ENCODE measurements at regions not wholly inside any gene's neighbourhood (a gene's known extent, or its start where the extent isn't known, plus 50 kb on each side); places are given as distances from the start of the nearest gene placed in this dataset.

DNA sequence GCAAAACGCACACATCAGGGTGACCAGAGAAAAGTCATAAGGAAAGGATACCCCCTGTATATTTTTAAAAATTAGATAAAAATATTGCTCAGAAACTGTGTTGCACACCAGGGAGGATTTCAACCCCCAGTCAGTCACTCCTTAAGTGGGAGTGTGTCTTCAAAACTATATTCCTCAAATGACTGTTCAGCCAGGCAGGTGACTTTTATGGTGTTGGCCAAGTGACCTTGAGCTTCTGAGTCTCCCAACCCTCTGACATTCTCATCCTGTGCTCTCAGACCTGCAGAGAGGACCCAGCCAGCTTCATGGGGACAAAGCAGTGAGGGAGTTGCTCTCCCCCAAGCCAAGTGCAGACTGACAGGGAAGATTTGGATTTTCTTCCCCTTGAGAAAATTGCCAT, 311.9 kb upstream of the JARID2 start:
- no peak for DNase-seq (ENCODE audit: extremely low read depth in 1 of 2, low read depth in 1 of 2)

DNA sequence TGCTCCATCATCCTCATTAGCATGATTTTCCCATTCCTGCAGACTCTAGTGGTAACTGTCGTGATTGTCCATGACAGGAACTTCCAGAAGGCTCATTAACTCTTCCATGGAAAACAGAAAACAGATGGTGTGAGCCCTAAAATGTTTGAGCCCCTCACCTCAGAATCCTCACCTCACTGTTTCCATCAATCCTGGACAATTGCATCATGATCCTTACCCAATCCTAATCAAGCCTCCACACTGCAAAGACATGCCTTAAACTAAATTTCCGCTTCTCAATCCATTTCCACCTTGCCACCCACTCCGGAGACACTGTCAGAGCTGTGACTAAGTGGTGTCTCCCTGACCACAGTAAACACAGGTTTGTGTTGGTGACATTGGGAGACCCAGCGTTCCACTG, 311.0 kb upstream of the JARID2 start:
- DNase-seq (ENCODE audit: extremely low read depth in 1 of 2, low read depth in 1 of 2) = no peak

DNA sequence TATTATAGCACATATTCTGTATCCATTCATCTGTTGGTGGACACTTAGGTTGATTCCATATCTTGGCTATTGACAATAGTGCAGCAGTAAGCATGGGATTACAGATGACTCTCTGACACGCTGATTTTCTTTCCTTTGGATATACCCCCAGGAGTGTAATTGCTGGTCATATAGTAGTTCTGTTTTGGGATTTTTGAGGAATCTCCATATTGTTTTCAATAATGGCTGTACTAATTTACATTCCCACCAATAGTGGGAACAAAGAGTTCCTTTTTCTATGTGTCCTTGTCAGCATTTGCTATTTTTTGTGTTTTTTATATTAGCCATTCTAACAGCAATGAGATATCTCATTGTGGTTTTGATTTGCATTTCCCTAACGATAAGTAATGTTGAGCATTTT, 309.0 kb upstream of the JARID2 start:
- DNase-seq (ENCODE audit: extremely low read depth in 1 of 2, low read depth in 1 of 2) = no peak

DNA sequence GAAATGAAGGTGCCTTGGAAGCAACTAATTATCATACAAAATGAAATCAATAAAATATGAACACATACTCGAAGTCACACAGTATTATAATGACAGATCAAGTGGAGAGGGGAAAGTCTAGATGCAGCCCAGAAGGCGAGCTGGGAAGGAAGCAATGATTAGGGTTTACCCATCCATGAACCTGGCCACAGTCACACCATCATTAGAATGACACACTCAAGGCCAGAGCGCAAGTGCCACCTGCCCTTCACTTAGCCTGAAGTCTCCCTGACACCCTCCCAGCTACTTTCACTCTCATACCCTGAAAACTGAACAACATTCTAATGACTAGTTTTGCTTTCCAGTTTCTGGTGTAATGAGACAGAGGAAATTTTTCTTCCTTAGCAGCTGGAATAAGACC, 302.8 kb upstream of the JARID2 start:
- DNase-seq (ENCODE audit: extremely low read depth in 1 of 2, low read depth in 1 of 2) = no peak

DNA sequence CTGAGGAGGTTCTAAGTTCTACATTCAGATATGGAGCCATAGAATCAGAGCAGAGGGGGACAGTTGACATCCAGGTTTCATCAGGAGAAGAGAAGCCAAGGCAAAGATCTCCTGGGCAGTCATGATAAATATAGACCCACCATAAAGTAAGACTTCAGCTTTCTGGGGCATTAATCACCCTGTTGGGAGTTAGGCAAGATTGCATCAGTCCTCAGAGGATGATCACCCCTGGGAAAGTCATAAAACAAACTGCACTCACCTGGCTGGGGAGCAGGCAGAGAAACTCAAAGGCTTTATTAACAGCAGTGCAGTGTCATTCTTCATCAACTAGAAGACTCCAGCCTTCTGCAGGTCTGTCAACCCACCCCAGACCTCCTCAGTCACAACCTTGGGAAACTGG, 301.3 kb upstream of the JARID2 start:
- no peak for DNase-seq (ENCODE audit: extremely low read depth in 1 of 2, low read depth in 1 of 2)

DNA sequence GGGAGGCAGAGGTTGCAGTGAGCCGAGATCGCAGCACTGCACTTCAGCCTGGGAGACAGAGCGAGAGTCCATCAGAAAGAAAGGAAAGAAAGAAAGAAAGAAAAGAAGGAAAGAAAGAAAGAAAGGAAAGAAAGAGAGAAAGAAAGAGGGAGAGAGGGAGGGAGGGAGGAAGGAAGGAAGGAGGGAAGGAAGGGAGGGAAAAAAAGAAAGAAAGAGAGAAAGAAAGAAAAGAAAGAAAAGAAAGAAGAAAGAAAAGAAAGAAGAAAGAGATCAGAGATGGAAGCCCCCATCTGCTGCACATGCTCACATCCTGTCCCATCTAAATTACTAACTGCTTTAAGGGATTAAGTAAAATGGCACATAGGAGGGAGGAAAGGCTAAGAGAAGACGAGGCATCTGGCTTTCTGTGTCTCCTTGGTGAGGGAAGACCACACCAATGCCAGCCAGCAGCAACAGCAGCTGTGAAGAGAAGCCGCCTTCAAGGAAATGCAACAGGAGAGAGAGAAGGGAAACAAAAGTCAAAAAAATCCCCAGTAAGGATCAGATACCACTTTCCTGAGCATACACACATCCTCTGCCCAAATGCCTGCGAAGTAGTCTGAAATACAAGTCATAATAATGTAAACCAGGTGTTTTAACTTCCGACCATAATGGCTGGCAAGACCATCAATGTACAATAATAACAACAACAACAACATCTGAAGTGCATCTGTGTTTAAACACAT, 300.2 kb upstream of the JARID2 start:
- DNase-seq (ENCODE audit: extremely low read depth in 1 of 2, low read depth in 1 of 2) = no peak

DNA sequence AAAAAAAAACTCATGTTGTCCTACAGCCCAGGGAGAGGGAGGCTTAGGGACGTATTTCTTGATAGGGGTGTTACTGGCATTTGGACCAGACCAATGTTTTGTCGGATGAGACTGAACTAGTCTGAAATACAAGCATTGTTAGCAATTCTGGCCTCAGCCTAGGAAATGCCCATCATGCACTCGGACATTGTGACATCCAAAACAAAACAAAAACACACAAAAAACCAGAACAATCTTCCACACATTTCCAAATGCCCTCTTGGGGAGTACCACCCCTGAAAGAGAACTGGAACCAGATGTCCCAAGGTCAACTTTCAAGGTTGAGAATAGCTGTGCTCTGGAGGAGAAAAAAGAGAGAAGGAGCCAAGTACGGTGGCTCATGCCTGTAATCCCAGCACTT, 299.1 kb upstream of the JARID2 start:
- DNase-seq (ENCODE audit: extremely low read depth in 1 of 2, low read depth in 1 of 2) = no peak

DNA sequence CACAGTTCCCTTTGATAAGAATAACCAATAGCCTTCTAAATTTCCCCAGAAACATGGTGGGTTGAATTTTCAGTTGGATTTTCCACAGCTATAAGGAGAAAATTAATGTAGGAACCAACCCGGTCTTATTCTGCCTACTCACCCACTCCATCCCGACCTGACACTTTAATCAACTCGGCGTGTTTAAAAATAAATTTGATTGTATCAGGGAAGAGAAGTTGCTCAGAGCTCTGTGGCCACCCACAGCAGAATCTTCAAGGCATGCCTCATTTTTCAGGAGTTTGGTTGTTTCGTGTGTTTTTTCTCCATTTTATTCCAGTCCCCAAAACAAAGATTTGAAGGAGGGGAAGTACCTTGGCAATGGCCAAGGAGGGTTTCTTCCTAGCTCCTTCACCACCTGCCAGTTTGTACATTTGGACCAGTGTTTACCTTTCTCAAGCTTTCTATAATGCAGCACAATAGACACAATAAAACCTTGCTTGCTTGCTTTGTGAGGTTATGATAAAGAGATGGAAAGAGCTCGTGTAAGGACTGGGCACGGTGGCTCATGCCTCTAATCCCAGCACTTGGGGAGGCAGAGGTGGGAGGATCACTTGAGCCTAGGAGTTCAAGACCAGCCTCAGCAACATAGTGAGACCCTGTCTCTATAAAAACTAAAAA, 297.2 kb upstream of the JARID2 start:
- no peak for DNase-seq (ENCODE audit: extremely low read depth in 1 of 2, low read depth in 1 of 2)

DNA sequence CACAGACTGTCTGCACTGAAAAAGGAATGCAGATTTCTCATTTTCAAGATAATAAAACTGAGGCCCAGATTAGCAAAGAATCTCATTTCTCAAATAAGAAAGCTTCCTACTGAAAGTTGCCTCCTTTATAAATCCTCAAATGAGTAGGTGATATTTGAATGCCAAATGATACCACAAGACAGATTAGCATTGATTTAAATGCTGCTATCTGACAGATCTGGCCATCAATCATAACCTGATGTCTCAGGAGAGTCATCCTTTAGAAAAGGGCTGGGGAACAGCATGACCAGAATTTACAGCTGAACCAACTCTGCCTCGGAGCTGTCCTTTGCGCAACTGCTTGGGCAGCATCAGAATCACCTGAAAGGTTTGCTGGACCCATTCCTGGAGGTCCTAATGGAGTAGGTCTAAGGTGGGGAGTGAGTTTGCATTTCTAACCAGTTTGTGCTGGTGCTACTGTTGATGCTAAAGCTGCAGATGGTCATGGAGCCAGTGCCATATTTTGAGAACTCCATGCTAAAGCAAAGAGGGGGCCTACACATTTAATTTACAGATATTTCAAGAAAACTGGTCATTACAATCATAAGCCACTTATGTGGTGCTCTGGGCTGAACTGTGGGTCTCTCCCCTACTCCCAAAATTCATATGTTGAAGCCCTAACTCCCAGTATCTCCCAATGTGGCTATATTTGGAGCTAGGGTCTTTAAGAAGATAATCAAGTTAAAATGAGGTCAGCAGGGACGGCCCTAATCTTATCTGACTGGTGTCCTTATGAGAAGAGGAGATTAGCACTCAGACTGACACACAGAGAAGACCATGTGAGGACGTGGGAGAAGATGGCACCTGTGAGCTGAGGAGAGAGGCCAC, 295.5 kb upstream of the JARID2 start:
- DNase-seq (ENCODE audit: extremely low read depth in 1 of 2, low read depth in 1 of 2) = no peak

DNA sequence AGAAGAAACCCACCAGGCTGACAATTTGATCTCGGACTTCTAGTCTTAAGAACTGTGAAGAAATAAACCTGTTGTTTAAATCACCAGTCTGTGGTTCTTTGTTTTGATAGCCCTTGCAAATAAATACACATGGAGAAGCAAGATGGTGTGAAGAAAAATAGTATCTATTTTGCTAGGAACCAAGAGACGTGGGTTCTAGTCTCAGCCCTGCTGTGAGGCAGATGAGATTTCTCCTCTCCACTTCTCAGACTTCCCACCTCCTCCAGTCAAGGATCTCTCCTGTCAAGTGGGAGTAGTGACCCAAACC, 294.9 kb upstream of the JARID2 start:
- no peak for DNase-seq (ENCODE audit: extremely low read depth in 1 of 2, low read depth in 1 of 2)

DNA sequence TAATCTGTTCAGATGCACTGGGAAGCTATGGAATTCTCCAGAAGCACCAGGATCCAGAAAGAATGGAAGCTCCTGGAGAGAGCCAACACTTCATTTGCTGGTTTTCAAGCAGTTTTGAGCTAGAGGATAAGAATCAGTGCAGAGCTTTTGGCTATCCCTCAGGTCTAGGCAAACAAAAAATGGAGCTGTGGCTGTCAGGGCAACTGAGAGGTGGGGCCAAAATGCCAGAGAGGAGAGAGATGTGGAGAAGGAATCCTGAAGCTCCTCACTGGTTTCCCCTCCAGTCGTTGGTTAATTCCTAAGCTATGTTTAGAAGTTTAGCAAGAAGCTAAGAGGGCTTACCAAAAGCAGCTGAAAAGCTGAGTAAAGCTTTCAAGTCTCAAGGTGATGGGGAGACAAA, 294.2 kb upstream of the JARID2 start:
- DNase-seq (ENCODE audit: extremely low read depth in 1 of 2, low read depth in 1 of 2) = no peak

DNA sequence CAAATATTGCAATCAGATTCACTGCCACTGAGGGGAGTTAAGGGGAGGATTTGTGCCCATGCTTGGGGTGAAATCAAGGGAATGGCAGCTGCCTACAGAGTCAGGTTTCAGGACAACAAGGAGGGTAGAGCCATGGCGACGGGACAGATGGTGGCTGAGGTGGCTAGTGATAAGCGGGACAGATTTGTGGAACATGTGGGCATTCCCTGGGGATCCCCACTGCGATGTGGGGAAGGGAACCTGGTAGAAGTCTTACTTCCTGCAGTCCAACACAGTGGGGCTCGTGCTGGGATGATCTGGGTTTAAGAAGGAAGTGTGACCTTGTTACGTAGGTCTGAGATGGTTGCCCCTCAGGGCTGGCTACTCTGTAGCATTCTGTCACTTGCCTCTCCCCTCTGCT, 292.0 kb upstream of the JARID2 start:
- DNase-seq (ENCODE audit: extremely low read depth in 1 of 2, low read depth in 1 of 2) = no peak

DNA sequence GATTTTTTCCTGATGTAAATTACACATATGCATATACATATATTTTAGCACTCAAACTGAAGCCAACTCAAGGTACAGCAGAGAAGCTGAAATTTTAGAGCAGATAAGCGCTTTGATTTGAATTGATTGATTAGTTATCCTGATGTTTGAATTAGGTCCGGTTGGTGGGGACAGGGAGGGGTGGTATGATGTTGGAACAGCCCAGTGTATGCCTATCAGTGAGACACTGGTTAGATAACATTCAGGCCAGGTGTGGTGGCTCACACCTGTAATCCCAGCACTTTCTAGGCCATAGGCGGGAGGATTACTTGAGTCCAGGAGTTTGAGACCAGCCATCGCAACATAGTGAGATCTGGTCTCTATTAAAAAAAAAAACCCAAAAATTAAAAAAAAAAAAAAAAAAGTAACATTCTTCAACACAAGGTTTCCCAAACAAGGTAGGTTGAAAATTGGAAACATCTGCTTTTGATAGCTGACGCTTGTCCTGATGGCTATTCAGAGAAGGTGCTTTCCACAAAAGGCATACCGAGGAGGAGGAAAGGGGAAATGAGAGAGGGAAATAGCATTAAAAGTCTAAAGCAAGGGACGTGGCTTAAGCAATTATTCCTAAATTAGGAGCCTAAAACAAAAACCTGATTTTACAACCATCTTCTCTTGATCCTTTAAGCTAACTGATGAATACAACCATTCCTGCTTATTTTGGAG, 288.4 kb upstream of the JARID2 start:
- DNase-seq (ENCODE audit: extremely low read depth in 1 of 2, low read depth in 1 of 2) = no peak

DNA sequence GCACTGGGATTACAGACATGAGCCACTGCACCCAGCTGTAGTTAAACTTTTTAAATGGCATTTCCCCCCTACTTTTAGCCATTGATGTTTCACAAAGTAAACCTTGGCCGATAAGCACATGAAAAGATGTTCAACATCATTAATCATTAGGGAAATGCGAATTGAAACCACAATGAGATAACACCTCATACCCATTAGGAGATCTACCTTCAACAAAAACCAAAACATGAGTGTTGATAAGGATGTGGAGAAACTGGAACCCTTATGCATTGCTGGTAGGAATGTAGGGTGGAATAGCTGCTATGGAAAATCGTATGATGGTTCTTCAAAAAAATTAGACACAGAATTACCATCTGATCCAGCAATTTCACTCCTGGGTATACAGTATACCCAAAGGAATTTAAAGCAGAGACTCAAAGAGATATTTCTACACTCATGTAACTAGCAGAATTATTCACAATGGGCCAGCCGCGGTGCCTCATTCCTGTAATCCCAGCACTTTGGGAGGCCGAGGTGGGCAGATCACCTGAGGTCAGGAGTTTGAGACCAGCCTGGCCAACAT, 286.5 kb upstream of the JARID2 start:
- no peak for DNase-seq (ENCODE audit: extremely low read depth in 1 of 2, low read depth in 1 of 2)

DNA sequence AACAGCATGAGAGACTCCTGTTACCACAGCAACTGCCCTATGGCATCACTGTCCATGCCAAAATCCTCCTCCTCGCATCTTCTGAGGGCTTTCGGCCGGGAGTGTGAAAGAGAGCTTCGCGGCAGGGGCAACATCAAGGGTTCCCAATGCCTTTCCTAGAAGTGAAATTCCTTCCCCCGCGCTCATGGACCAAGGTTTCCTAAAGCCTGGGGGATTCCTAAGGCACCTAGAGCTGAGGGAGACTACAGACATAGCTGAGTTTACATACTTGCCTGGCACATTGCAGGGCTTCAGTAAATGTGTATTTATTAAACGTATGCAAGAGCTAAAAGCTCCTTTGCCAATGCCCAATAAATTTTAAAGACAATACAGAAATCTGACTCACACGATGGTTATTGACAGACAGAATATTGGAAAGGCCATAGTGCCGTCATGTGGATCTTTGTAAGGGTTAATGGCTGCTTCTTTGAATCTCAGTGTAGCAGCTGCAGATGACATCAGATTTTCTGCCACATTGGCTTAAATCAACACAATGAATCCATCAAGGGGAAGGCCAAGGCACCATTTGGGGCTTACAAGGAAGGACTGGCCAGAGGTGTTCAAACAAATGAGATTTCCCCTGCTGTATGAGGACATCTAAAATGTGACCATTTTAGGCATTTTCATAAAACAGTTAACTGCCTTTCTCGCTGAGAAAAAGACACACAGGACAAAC, 281.2 kb upstream of the JARID2 start:
- no peak for DNase-seq (ENCODE audit: extremely low read depth in 1 of 2, low read depth in 1 of 2)

DNA sequence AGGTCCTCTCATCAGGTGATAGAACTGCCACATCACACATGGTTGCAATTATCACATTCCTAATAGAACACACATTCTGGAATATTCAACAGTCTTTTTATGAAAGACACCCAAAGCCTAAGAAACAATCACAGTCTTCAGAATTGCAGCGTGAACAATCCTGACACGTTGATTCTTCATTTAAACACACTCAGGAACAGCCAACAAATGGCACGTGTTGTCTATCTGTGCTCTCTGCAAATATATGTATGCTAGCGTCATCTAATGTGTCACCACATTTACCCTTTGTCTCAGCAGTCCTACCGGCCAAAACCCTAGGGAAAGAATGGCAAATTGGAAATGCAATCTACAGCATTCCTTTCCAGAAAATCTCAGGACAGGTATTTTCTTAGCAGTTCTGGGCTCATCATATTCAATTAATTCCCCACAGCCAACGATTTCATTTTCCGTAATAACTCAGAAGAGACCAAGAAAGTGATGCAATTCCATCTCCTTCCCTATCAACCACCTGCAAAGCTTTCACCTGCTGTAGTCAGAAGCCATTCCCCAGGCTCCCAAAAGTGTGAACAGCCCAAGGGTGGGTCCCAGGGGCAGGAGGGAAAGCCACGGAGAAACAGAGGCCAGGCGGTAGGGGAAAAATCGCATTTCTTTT, 280.3 kb upstream of the JARID2 start:
- no peak for DNase-seq (ENCODE audit: extremely low read depth in 1 of 2, low read depth in 1 of 2)

DNA sequence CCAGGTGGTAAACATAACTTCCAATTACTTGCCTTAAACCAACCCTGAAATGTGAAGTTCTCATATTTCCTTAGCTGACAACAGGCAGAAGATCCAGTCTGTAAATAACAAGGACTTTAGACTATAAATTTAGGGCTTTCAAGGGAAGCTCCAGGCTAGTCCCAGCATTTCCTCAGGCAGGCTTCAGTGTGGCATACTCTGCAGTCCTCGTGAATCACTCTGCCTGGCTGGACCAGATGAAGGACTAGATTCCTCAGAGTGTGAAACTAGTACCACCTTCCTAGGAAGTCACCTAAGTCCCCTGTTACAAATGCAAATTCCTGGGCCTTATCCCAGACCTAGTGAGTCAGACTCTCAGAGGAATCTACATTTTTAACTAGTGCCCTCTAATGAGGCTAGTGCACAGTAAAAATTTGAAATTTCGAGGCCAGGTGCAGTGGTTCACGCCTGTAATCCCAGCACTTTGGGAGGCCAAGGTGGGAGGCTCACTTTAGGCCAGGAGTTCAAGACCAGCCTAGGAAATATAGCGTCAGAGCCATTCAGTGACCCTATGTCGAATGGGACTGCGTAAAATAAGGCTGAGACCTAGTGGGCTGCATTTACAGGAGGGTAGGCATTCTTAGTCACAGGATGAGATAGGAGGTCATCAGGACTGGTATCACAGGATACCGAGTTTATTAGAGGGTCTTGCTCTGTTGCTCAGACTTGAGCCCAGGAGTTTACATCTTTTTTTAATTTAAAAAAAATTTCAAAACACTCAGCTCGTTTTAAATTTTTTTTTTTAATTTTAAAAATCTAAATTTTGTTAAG, 279.6 kb upstream of the JARID2 start:
- no peak for DNase-seq (ENCODE audit: extremely low read depth in 1 of 2, low read depth in 1 of 2)

DNA sequence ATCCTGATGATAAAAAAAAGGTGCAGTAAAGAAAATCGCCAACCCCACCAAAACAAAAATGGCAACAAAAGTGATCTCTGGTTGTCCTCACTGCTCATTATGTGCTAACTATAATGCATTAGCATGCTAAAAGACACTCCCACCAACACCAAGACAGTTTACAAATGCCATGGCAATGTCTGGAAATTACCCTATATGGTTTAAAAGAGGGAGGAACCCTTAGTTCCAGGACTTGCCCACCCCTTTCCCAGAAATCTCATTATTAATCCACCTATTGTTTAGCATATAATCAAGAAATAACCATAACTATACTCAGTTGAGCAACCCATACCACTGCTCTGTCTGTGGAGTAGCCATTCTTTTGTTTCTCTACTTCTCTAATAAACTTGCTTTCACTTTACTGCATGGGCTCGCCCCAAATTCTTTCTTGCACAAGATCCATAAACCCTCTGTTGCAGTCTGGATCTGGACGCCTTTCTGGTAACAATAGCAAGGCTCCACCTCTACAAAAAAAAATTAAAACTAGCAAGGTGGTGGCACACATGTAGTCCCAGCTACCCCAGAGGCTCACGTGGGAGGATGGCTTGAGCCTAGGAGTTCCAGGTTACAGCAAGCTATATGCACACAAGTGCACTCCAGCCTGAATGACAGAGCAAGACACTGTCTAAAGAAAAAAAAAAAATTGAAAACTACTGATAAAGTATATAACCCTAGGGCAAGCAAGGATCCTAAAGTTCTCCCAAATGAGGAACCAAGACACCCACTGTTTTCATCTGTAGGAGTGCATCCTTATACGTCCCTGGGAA, 278.8 kb upstream of the JARID2 start:
- no peak for DNase-seq (ENCODE audit: extremely low read depth in 1 of 2, low read depth in 1 of 2)
